ENCODE measurements at regions not wholly inside any gene's neighbourhood (a gene's known extent, or its start where the extent isn't known, plus 50 kb on each side); places are given as distances from the start of the nearest gene placed in this dataset.

DNA sequence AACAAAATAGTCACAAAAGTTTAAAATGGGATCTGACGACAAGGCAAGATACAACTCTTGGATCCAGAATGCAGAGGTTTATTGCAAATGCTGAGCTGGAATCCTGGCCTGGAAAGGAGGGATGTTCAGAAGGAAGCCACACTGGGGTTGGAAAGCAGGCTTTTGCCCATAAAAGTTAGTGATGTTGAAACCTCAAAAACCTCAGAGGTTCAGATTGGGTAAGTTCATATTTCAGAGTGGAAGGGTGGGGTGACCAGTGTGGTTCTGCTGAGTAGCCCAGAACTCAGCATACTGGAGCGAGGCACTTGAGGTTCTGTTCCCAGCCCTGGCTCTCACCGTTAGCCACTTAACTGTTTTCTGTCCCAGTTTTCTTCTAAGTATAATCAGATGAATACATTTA, 114.0 kb upstream of the OSTN start:
- TF ChIP-seq, protein P1, sequence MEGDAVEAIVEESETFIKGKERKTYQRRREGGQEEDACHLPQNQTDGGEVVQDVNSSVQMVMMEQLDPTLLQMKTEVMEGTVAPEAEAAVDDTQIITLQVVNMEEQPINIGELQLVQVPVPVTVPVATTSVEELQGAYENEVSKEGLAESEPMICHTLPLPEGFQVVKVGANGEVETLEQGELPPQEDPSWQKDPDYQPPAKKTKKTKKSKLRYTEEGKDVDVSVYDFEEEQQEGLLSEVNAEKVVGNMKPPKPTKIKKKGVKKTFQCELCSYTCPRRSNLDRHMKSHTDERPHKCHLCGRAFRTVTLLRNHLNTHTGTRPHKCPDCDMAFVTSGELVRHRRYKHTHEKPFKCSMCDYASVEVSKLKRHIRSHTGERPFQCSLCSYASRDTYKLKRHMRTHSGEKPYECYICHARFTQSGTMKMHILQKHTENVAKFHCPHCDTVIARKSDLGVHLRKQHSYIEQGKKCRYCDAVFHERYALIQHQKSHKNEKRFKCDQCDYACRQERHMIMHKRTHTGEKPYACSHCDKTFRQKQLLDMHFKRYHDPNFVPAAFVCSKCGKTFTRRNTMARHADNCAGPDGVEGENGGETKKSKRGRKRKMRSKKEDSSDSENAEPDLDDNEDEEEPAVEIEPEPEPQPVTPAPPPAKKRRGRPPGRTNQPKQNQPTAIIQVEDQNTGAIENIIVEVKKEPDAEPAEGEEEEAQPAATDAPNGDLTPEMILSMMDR (IDR thresholded peaks at IDR 0.05): no peak
- no peak for TF ChIP-seq POLR2A (IDR thresholded peaks at IDR 0.05)
